Thyroid gland (tissue), 4 donors: ENCODE measurements at regions not wholly inside any gene's neighbourhood (a gene's known extent, or its start where the extent isn't known, plus 50 kb on each side); places are given as distances from the start of the nearest gene placed in this dataset.

Source experiments
- DNase-seq, 2 donors: peaks; one replicate each; pipeline ENCODE4 v3.0.0-alpha.2; 2019
- H3K27ac ChIP-seq, 3 donors: fragments of 200-600 bp; sonication (generic); 1 replicate in 2 of 3; 2 replicates in 1 of 3; pipeline ENCODE4 v1.5.1; 2016 to 2019; ENCODE audit warnings: mild to moderate bottlenecking in 1 of 3, moderate library complexity in 1 of 3
- H3K27me3 ChIP-seq: fragments of 200-600 bp; sonication (generic); one replicate; pipeline ENCODE4 v1.5.1; 2019
- H3K36me3 ChIP-seq, 2 donors: fragments of 200-600 bp; sonication (generic); one replicate each; pipeline ENCODE4 v1.5.1; 2016 to 2019
- H3K4me1 ChIP-seq, 2 donors: fragments of 200-600 bp; sonication (generic); one replicate each; pipeline ENCODE4 v1.5.1; 2017 to 2019
- H3K4me3 ChIP-seq, 3 donors: fragments of 200-600 bp; sonication (generic); replicated peaks in 1 of 3; 1 replicate in 2 of 3; 2 replicates in 1 of 3; pipeline ENCODE4 v1.5.1; 2016; ENCODE audit warnings: mild to moderate bottlenecking in 1 of 3
- H3K9me3 ChIP-seq: fragments of 200-600 bp; sonication (generic); one replicate; pipeline ENCODE4 v1.5.1; 2017
- CTCF ChIP-seq, 6 experiments: fragments of 200-600 bp in 3 of 6; fragments of 450-650 bp in 3 of 6; sonication (generic) in 3 of 6; IDR thresholded peaks; one replicate each; pipeline ENCODE4 v1.5.1; 2016 to 2019; ENCODE audit warnings: antibody characterized with exemption in 6 of 6, mild to moderate bottlenecking in 2 of 6, inconsistent platforms in 1 of 6, moderate library complexity in 1 of 6
- POLR2A ChIP-seq, 2 donors: fragments of 450-650 bp; IDR thresholded peaks; one replicate each; pipeline ENCODE4 v1.6.1; 2017; ENCODE audit warnings: antibody characterized with exemption in 2 of 2, mild to moderate bottlenecking in 2 of 2, moderate library complexity in 1 of 2
- WGBS, 2 donors: methylation state at CpG; one replicate each; pipeline ENCODE4 v1.1.5; 2017; 5-methylcytosine and 5-hydroxymethylcytosine counted together
- intact Hi-C: fragments of 100-400 bp; cut with DNase I; formaldehyde crosslinking; loops from one replicate; pipeline ENCODE4 v1.15.1; 2023

DNA sequence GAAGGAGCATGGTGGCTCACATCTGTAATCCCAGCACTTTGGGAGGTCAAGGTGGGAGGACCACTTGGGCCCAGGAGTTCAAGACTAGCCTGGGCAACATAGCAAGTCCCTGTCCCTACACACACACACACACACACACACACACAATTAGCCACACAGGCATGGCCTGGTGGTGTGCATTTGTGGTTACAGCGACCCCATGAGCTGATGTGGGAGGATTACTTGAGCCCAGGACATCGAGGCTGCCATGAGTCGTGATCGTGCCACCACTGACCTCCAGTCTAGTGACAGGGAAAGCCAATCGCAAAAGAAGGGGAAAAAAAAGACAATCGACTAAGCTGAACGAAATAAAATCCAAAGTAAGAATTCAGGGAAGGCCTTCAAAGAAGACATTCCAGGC lies 67.9 kb downstream of the TBX3 start:
- WGBS, 2 donors = 89 to 91% methylated on average over 7 of the region's 7 CpGs
- no peaks in the 10 kb centered on the region for H3K36me3 ChIP-seq
- H3K27ac ChIP-seq = no peak overlapping the region
- no peak for DNase-seq
- intact Hi-C loops = no loop called here
- H3K9me3 ChIP-seq = no peaks in the 10 kb centered on the region
- no peaks in the 10 kb centered on the region for H3K27me3 ChIP-seq
- TF ChIP-seq POLR2A (IDR thresholded peaks at IDR 0.05) (no peak), CTCF (IDR thresholded peaks at IDR 0.05) (no peak)
- H3K4me1 ChIP-seq = no peaks in the 10 kb centered on the region
- no peak overlapping the region for H3K4me3 ChIP-seq

DNA sequence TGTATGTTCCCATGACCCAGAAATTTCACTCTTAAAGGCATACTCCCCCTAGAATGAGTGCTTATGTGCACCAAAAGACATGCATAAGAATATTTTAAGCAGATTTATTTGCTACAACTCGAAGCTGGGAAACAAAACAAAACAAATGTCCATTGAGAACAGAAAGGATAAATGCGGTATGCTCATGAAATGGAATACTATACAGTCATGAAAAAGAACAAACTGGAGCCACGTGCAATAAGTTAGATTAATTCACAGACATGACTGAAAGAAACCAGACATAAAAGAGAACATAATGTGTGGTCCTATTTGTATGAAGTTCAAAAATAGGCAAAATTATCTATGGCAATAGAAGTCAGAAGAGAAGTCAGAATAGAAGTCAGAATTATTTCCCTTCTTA lies 69.9 kb downstream of the TBX3 start:
- Histone ChIP-seq H3K4me3 (no peak overlapping the region), H3K4me1 (no peaks in the 10 kb centered on the region), H3K27me3 (no peaks in the 10 kb centered on the region), H3K36me3 (no peaks in the 10 kb centered on the region), H3K27ac (no peak overlapping the region), H3K9me3 (no peaks in the 10 kb centered on the region)
- TF ChIP-seq CTCF (IDR thresholded peaks at IDR 0.05) (no peak), POLR2A (IDR thresholded peaks at IDR 0.05) (no peak)
- intact Hi-C loops = no loop called here
- WGBS, 2 donors = 76 to 80% methylated on average over 3 of the region's 3 CpGs
- DNase-seq = no peak

DNA sequence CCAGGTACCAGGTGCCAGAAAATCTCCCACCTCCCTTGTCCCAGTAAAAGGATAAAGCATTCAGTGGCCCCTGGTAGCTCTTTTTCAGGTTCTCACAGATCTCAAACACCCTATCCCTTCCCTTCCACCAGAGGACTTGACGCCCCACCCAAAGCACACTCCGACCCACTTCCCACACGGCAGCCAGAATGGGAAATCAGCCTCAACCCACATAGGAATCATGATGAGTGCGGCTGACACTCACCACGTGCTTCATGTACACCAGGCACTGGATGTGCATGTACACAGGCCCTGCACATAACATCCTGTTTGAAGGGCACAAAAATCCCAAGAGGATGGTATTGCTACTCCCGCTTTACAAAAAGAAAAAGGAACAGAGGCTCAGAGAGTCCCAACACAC lies 71.9 kb downstream of the TBX3 start:
- H3K36me3 ChIP-seq = no peaks in the 10 kb centered on the region
- intact Hi-C loops = no loop called here
- WGBS, 2 donors = 81 to 90% methylated on average over 5 to 6 of the region's 6 CpGs

GRCh38 chr12:114611145-114612018 lies 72.6 kb downstream of the TBX3 start:
- Histone ChIP-seq H3K9me3 (no peaks in the 10 kb centered on the region), H3K27ac (no peak overlapping the region), H3K4me3 (no peak overlapping the region), H3K36me3 (no peaks in the 10 kb centered on the region), H3K27me3 (no peaks in the 10 kb centered on the region), H3K4me1 (no peaks in the 10 kb centered on the region)
- no peak for DNase-seq
- TF ChIP-seq CTCF (IDR thresholded peaks at IDR 0.05) (no peak), POLR2A (IDR thresholded peaks at IDR 0.05) (no peak)
- intact Hi-C loops = no loop called here
- WGBS, 2 donors = 80 to 85% methylated on average over 8 of the region's 8 CpGs

More for the DNA sequence above, 71.9 kb downstream of the TBX3 start:
- no peak for TF ChIP-seq CTCF (IDR thresholded peaks at IDR 0.05)
- no peak for TF ChIP-seq POLR2A (IDR thresholded peaks at IDR 0.05)
- Histone ChIP-seq H3K27ac (no peak overlapping the region), H3K9me3 (no peaks in the 10 kb centered on the region), H3K27me3 (no peaks in the 10 kb centered on the region), H3K4me1 (no peaks in the 10 kb centered on the region), H3K4me3 (no peak overlapping the region)
- DNase-seq = no peak

DNA sequence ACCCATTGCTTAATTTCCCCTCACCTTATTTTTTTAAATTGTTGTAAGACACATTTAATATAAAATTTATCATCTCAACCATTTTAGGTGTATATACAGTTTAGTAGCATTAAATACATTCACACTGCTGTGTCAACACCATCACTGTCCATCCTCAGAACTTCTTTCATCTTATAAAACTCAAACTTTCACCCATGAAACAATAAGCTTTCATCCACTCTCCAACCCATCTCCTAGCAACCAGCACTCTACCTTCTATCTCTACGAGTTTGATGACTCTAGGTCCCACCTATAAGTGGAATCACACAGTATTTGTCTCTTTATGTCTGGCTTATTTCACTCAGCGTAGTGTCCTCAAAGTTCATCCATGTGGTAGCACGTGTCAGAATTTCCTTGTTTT lies 75.5 kb downstream of the TBX3 start:
- Histone ChIP-seq H3K9me3 (no peaks in the 10 kb centered on the region), H3K4me3 (no peak overlapping the region), H3K27ac (no peak overlapping the region), H3K4me1 (no peaks in the 10 kb centered on the region), H3K36me3 (no peaks in the 10 kb centered on the region), H3K27me3 (no peaks in the 10 kb centered on the region)
- intact Hi-C loops = no loop called here
- TF ChIP-seq CTCF (IDR thresholded peaks at IDR 0.05) (no peak), POLR2A (IDR thresholded peaks at IDR 0.05) (no peak)
- DNase-seq = no peak
- WGBS, 2 donors = 76 to 79% methylated on average over 3 of the region's 3 CpGs
